K562 (cell line): ENCODE measurements at regions not wholly inside any gene's neighbourhood (a gene's known extent, or its start where the extent isn't known, plus 50 kb on each side); places are given as distances from the start of the nearest gene placed in this dataset.

ENCODE experiments used
- CEBPG ChIP-seq, 3 experiments: fragments of 200-800 bp in 1 of 3; sonication (Bioruptor generic) in 1 of 3; sonication (generic) in 1 of 3; formaldehyde crosslinking in 1 of 3; IDR thresholded peaks in 2 of 3; conservative IDR thresholded peaks in 1 of 3; 2 replicates each; pipeline versions ENCODE4 v1.6.1 to v1.8.0; 2016 to 2022; ENCODE audit warnings: missing compliant biosample characterization in 2 of 3, missing genetic modification characterization in 2 of 3, mild to moderate bottlenecking in 1 of 3, missing genetic modification reagents in 1 of 3
- GATAD2B ChIP-seq: fragments of 450-650 bp; IDR thresholded peaks from 2 replicates; pipeline ENCODE4 v1.6.1; 2017; ENCODE audit warnings: mild to moderate bottlenecking, borderline replicate concordance
- KDM4B ChIP-seq, 2 experiments: fragments of 450-650 bp in 1 of 2; sonication (generic) in 1 of 2; IDR thresholded peaks; 2 replicates each; pipeline ENCODE4 v1.6.1; 2016 to 2017; ENCODE audit warnings: borderline replicate concordance in 2 of 2, antibody characterized with exemption in 1 of 2, low read depth in 1 of 2, mild to moderate bottlenecking in 1 of 2
- NONO ChIP-seq, 2 experiments: fragments of 200-400 bp in 1 of 2; fragments of 450-650 bp in 1 of 2; formaldehyde crosslinking in 1 of 2; IDR thresholded peaks; 2 replicates each; pipeline ENCODE4 v1.6.1; 2017; ENCODE audit warnings: low read depth in 2 of 2, mild to moderate bottlenecking in 2 of 2, moderate library complexity in 2 of 2, low read length in 1 of 2
- XRCC3 ChIP-seq: fragments of 450-650 bp; IDR thresholded peaks from 2 replicates; pipeline ENCODE4 v1.6.1; 2017; ENCODE audit warnings: mild to moderate bottlenecking, moderate library complexity
- ZNF143 ChIP-seq: sonication (generic); formaldehyde crosslinking; IDR thresholded peaks from 2 replicates; pipeline ENCODE4 v1.9.0; 2022; ENCODE audit warnings: mild to moderate bottlenecking, missing genetic modification reagents
- TF ChIP-seq, protein P1 (sequence below): fragments of 250-450 bp; sonication (Bioruptor Pico); IDR thresholded peaks from 2 replicates; pipeline ENCODE4 v1.5.0; 2021; ENCODE audit warnings: mild to moderate bottlenecking, moderate library complexity
- TF ChIP-seq, protein P2 (sequence below): fragments of 250-450 bp; sonication (Bioruptor Pico); IDR thresholded peaks from 2 replicates; pipeline ENCODE4 v1.8.0; 2022; ENCODE audit warnings: moderate library complexity, mild to moderate bottlenecking, inconsistent platforms
- TF ChIP-seq, protein P3 (sequence below): fragments of 200-800 bp; sonication (Bioruptor generic); IDR thresholded peaks from 2 replicates; pipeline ENCODE4 v1.6.1; 2017; ENCODE audit warnings: missing genetic modification characterization, missing compliant biosample characterization

DNA sequence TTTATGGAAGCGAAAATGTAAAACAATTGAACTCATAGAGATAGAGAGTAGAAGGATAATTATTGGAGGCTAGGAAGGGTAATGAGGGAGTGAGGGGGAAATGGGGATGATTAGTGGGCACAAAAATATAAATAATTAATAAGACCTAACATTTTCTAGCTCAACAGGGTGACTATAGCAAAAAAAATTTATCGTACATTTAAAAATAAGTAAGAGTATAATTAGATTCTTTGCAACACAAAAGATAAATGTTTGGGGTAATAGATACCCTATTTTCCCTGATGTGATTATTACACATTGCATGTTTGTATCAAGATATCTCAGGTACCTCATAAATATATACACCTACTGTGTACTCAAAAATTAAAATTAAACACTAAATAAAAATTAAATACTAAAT, 1070.0 kb downstream of the LRFN5 start (continued):
- TF ChIP-seq, protein P1, sequence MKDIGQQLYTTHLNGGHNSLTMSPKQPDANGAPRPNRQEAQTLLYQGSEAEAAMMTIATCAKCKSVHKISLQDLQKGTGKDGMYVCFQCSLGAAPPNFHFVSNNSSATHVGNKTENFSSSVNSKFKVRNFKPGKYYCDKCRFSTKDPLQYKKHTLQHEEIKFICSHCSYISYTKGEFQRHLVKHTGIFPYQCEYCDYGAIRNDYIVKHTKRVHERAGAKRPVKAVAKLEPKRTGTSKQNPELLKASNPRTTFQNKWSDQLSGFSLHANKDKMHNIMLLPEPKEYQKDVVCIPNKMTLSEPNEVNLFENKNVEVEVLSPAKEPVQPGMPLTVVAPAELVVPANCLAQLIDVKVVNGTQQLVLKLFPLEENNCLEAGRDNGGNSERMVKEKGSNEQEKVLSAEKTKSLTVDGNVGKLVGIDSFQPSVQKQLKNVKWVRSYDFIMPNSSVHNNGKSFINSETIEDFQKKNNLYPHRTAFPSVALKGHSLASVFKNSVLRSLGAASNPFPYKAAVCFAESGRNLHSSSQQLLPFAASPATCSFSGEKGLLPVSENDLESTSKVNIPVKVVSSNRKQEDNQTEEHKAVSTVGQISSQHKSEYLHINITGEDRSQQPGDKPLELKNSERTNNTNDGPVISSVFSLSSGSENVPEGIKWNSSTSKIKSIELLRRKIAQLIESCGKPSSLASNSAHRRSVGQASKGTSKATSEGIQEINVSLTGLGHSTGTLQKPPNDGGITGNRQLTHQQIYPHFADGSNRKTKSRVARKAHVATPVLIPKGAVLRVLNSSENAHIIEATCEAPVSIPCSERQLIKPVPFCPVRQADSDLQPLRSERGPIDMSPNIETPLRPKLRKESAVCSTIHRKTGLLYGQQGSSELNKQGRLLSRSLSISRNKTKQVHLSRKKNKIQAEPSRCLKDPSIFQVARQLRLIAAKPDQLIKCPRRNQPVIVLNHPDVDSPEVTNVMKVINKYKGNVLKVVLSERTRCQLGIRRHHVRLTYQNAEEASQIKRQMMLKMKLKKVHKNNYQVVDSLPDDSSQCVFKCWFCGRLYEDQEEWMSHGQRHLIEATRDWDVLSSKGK (CRISPR knock-in tag): no peak
- no peak for TF ChIP-seq GATAD2B
- TF ChIP-seq KDM4B (IDR thresholded peaks at IDR 0.05; ENCODE audit: borderline replicate concordance in 2 of 2, low read depth in 1 of 2): no peak
- TF ChIP-seq ZNF143: no peak
- TF ChIP-seq, protein P2, sequence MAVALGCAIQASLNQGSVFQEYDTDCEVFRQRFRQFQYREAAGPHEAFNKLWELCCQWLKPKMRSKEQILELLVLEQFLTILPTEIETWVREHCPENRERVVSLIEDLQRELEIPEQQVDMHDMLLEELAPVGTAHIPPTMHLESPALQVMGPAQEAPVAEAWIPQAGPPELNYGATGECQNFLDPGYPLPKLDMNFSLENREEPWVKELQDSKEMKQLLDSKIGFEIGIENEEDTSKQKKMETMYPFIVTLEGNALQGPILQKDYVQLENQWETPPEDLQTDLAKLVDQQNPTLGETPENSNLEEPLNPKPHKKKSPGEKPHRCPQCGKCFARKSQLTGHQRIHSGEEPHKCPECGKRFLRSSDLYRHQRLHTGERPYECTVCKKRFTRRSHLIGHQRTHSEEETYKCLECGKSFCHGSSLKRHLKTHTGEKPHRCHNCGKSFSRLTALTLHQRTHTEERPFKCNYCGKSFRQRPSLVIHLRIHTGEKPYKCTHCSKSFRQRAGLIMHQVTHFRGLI (CRISPR knock-in tag): no peak
- TF ChIP-seq, protein P3, sequence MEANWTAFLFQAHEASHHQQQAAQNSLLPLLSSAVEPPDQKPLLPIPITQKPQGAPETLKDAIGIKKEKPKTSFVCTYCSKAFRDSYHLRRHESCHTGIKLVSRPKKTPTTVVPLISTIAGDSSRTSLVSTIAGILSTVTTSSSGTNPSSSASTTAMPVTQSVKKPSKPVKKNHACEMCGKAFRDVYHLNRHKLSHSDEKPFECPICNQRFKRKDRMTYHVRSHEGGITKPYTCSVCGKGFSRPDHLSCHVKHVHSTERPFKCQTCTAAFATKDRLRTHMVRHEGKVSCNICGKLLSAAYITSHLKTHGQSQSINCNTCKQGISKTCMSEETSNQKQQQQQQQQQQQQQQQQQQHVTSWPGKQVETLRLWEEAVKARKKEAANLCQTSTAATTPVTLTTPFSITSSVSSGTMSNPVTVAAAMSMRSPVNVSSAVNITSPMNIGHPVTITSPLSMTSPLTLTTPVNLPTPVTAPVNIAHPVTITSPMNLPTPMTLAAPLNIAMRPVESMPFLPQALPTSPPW (CRISPR knock-in tag): no peak
- TF ChIP-seq XRCC3: no peak
- TF ChIP-seq NONO (IDR thresholded peaks at IDR 0.05; ENCODE audit: low read depth in 2 of 2, low read length in 1 of 2): no peak
- no peak for TF ChIP-seq CEBPG (CRISPR knock-in tag; IDR thresholded peaks at IDR 0.05)
- TF ChIP-seq CEBPG (tag; conservative IDR thresholded peaks at IDR 0.05 in 1 of 2, IDR thresholded peaks at IDR 0.05 in 1 of 2): no peak
- TF ChIP-seq, all 486 proteins: peak for 0
